ENCODE measurements at regions not wholly inside any gene's neighbourhood (a gene's known extent, or its start where the extent isn't known, plus 50 kb on each side); places are given as distances from the start of the nearest gene placed in this dataset.

DNA sequence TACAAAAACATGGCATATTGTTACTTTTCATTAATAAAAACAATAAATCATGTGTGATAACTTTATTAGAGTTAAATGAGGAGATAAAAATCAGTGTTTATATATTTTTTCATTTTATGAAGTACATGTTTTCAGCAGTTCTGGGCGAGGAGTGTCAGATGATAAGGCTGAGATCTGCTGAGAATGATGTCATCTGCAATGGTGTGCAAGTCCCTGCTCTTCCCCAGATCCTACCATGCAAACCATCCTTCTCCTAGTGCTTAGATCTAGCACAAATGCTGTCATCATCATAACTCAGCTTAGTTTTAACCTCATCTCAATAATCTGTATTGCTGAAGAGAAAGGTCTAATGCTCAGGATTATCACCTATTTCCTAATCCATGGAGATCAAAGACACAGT lies 214.4 kb upstream of the DAB1 start:
- Histone ChIP-seq H3K27me3 (ENCODE audit: control insufficient read depth in 4 of 4, insufficient read depth in 4 of 4, low read length in 3 of 4) (peaks cover 0 to 3% (median 0%) of the 10 kb centered on the region in 4 donors), H3K9me3 (ENCODE audit: control insufficient read depth in 4 of 4, low read length in 3 of 4) (no peaks in the 10 kb centered on the region), H3K9ac (ENCODE audit: low read depth in 1 of 2, low read length in 2 of 2) (no peak overlapping the region), H3K4me3 (ENCODE audit: low read depth in 1 of 3, low read length in 3 of 3) (no peak overlapping the region), H3K27ac (ENCODE audit: low read depth in 1 of 2, low read length in 2 of 2) (no peak overlapping the region), H3K4me1 (ENCODE audit: control insufficient read depth in 4 of 4, insufficient read depth in 4 of 4, low read length in 3 of 4) (no peaks in the 10 kb centered on the region), H3K36me3 (ENCODE audit: control insufficient read depth in 4 of 4, insufficient read depth in 3 of 4, low read depth in 1 of 4, low read length in 3 of 4) (no peaks in the 10 kb centered on the region)
- DNase-seq (ENCODE audit: low spot score) = no peak
- 71% methylated on average over 1 of the region's 1 CpG for WGBS
- TF ChIP-seq, protein P1, sequence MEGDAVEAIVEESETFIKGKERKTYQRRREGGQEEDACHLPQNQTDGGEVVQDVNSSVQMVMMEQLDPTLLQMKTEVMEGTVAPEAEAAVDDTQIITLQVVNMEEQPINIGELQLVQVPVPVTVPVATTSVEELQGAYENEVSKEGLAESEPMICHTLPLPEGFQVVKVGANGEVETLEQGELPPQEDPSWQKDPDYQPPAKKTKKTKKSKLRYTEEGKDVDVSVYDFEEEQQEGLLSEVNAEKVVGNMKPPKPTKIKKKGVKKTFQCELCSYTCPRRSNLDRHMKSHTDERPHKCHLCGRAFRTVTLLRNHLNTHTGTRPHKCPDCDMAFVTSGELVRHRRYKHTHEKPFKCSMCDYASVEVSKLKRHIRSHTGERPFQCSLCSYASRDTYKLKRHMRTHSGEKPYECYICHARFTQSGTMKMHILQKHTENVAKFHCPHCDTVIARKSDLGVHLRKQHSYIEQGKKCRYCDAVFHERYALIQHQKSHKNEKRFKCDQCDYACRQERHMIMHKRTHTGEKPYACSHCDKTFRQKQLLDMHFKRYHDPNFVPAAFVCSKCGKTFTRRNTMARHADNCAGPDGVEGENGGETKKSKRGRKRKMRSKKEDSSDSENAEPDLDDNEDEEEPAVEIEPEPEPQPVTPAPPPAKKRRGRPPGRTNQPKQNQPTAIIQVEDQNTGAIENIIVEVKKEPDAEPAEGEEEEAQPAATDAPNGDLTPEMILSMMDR (IDR thresholded peaks at IDR 0.05; ENCODE audit: low read depth, low read length, missing input control) = no peak
- TF ChIP-seq FOXA2 (IDR thresholded peaks at IDR 0.05) = no peak
- TF ChIP-seq GABPA (IDR thresholded peaks at IDR 0.05 in 1 of 2, conservative IDR thresholded peaks at IDR 0.05 in 1 of 2) = no peak
- TF ChIP-seq, protein P2, sequence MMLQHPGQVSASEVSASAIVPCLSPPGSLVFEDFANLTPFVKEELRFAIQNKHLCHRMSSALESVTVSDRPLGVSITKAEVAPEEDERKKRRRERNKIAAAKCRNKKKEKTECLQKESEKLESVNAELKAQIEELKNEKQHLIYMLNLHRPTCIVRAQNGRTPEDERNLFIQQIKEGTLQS (IDR thresholded peaks at IDR 0.05) = no peak
- TF ChIP-seq EGR1 (IDR thresholded peaks at IDR 0.05; ENCODE audit: low read depth in 2 of 2) = no peak
- TF ChIP-seq, protein P3, sequence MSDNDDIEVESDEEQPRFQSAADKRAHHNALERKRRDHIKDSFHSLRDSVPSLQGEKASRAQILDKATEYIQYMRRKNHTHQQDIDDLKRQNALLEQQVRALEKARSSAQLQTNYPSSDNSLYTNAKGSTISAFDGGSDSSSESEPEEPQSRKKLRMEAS (IDR thresholded peaks at IDR 0.05) = no peak
- no peak for TF ChIP-seq HNF4A (conservative IDR thresholded peaks at IDR 0.05)
- TF ChIP-seq SP1 (IDR thresholded peaks at IDR 0.05) = no peak

DNA sequence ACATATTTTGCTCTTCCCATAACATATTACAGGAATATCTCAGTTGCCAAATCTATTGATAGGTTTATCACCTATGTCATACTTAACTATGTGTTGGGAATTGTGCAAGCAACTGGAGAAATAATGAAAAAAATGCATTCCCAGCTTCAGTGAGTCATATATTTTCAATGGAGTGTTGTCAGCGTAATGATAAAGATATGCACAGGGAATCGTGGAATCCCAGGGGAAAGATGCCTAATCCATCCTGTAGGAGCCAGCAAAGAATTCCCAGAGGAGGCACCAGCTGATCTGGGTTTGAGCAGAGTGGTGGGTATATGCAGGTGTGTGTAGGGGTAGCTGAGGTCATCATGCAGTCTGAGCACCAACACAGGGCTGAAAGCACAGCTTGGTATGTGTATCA lies 213.3 kb upstream of the DAB1 start:
- no peaks in the 10 kb centered on the region for H3K4me1 ChIP-seq (ENCODE audit: control insufficient read depth in 4 of 4, insufficient read depth in 4 of 4, low read length in 3 of 4)
- no peaks in the 10 kb centered on the region for H3K36me3 ChIP-seq (ENCODE audit: control insufficient read depth in 4 of 4, insufficient read depth in 3 of 4, low read depth in 1 of 4, low read length in 3 of 4)
- WGBS = 79% methylated on average over 2 of the region's 2 CpGs

More for the DNA sequence above, 213.3 kb upstream of the DAB1 start:
- Histone ChIP-seq H3K9ac (ENCODE audit: low read depth in 1 of 2, low read length in 2 of 2) (no peak overlapping the region), H3K9me3 (ENCODE audit: control insufficient read depth in 4 of 4, low read length in 3 of 4) (no peaks in the 10 kb centered on the region), H3K4me3 (ENCODE audit: low read depth in 1 of 3, low read length in 3 of 3) (no peak overlapping the region), H3K27me3 (ENCODE audit: control insufficient read depth in 4 of 4, insufficient read depth in 4 of 4, low read length in 3 of 4) (peaks cover 0 to 5% (median 0%) of the 10 kb centered on the region in 4 donors), H3K27ac (ENCODE audit: low read depth in 1 of 2, low read length in 2 of 2) (no peak overlapping the region)
- TF ChIP-seq FOXA1 (IDR thresholded peaks at IDR 0.05) (no peak), NR2F2 (IDR thresholded peaks at IDR 0.05) (no peak), JUND (IDR thresholded peaks at IDR 0.05) (no peak), HNF4A (conservative IDR thresholded peaks at IDR 0.05) (no peak)
- TF ChIP-seq, protein P4, sequence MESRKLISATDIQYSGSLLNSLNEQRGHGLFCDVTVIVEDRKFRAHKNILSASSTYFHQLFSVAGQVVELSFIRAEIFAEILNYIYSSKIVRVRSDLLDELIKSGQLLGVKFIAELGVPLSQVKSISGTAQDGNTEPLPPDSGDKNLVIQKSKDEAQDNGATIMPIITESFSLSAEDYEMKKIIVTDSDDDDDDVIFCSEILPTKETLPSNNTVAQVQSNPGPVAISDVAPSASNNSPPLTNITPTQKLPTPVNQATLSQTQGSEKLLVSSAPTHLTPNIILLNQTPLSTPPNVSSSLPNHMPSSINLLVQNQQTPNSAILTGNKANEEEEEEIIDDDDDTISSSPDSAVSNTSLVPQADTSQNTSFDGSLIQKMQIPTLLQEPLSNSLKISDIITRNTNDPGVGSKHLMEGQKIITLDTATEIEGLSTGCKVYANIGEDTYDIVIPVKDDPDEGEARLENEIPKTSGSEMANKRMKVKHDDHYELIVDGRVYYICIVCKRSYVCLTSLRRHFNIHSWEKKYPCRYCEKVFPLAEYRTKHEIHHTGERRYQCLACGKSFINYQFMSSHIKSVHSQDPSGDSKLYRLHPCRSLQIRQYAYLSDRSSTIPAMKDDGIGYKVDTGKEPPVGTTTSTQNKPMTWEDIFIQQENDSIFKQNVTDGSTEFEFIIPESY (IDR thresholded peaks at IDR 0.05) = no peak
- TF ChIP-seq, protein P5, sequence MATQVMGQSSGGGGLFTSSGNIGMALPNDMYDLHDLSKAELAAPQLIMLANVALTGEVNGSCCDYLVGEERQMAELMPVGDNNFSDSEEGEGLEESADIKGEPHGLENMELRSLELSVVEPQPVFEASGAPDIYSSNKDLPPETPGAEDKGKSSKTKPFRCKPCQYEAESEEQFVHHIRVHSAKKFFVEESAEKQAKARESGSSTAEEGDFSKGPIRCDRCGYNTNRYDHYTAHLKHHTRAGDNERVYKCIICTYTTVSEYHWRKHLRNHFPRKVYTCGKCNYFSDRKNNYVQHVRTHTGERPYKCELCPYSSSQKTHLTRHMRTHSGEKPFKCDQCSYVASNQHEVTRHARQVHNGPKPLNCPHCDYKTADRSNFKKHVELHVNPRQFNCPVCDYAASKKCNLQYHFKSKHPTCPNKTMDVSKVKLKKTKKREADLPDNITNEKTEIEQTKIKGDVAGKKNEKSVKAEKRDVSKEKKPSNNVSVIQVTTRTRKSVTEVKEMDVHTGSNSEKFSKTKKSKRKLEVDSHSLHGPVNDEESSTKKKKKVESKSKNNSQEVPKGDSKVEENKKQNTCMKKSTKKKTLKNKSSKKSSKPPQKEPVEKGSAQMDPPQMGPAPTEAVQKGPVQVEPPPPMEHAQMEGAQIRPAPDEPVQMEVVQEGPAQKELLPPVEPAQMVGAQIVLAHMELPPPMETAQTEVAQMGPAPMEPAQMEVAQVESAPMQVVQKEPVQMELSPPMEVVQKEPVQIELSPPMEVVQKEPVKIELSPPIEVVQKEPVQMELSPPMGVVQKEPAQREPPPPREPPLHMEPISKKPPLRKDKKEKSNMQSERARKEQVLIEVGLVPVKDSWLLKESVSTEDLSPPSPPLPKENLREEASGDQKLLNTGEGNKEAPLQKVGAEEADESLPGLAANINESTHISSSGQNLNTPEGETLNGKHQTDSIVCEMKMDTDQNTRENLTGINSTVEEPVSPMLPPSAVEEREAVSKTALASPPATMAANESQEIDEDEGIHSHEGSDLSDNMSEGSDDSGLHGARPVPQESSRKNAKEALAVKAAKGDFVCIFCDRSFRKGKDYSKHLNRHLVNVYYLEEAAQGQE (IDR thresholded peaks at IDR 0.05) = no peak
- no peak for DNase-seq (ENCODE audit: low spot score)

All from liver (tissue), 8 donors.